HG02642 (cell line): ENCODE measurements at regions not wholly inside any gene's neighbourhood (a gene's known extent, or its start where the extent isn't known, plus 50 kb on each side); places are given as distances from the start of the nearest gene placed in this dataset.
"Not testable (repeated sequence)": the region's sequence is repeated elsewhere in the genome, so short reads cannot be mapped to it uniquely, and the experiment has no call there.

Source experiments
- ATAC-seq: cut with Tn5 transposase; IDR thresholded peaks from one replicate; pipeline ENCODE4 v1.9.1; 2021; ENCODE audit warnings: mild to moderate bottlenecking; ENCODE audit not compliant: unreplicated experiment, poor library complexity

- ATAC-seq, result no peak
These were observed 87.3 kb downstream of the ARL4C start for GRCh38 chr2:234409590-234409989.

DNA sequence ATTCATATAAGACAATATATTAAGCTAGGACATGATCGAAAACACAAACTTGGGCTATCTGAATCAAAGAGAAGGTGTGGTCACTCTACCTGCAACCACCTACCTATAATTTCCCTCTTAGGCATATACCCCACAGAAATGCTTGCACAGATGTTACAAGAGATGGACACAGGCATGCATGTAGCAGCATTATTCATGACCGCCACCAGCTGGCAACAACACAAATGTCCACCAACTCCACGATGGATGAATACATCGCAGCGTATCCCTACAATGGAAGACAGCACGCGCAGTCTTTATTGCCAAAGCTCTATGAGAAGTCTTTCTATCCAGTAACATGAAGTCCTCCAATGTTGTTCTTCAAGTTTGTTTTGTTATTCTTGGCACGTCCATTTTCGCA lies 90.8 kb downstream of the ARL4C start:
- ATAC-seq, result no peak

DNA sequence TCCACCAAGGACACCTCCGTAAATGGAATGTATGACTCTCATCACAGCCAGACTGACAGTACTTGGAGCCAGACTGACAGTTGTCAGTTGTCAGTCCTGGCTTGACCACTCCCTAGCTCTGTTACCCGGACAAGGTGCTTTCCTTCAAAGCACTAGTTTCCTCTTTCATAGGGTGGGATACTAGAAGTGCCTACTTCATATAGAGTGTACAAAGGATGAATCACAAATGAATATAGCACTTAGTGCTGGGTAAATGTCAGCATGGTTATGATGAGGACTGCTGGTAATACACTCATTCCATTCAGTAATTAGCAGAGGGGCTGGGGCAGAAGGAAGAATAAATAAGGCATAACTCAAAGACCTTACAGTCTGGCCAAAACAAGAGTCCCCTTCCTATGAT lies 91.4 kb downstream of the ARL4C start:
- ATAC-seq, result no peak

DNA sequence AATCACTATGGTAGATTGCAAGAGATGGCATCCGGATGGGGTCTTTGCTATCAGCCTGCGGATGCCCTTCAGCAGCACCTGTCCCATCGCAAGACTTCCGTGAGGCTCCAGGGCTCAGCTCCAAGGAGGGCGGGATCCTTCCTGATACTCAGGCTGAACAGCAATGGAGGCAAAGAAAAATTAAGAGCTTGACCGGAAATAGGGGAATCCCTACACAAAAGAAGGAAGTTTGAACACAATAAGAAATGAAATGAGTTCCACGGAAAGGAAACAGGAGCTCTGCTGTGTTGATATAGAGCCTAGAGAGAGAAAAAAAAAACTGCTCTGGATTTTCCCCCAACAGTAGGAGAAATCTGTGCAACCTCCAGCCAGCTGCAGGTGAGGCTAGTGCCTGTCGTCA lies 91.9 kb downstream of the ARL4C start:
- ATAC-seq, result no peak

DNA sequence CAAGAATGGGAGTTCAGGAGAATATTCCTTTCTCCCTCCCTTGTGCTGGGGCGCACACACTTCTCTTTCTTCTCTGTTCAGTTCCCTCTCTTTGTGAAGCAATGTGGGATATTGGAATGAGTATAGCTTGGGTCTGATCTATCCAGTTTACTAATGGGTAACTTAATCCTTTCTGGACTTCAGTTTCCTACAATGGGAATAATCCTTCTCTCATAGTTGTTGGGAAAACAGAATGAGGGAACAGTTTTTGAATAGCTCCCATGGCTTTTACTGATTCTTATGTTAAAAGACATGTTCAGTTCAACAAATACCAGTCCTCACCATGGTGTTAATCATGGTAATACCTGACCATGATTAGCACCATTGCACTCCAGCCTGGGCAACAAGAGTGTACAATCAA lies 93.1 kb downstream of the ARL4C start:
- no peak for ATAC-seq

DNA sequence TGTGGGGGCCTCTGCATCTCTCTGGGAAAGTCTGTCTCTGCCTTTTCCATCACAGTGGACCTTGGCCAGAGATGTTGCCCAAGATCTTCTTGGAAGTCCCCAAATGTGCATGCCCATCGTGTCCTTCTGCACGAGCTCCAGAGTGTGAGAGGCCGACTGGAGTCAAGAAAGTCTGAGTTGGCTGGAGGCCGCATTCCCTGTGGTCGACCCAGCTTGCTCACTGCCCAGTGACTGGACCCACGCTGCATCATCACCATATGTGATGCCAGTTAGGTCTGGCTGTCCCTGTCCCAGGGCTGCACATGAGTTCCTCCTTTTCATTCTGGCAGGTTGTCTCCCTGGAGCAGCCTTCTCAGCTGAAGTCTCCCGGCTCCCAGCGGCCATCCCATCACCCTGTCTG lies 93.8 kb downstream of the ARL4C start:
- no peak for ATAC-seq

DNA sequence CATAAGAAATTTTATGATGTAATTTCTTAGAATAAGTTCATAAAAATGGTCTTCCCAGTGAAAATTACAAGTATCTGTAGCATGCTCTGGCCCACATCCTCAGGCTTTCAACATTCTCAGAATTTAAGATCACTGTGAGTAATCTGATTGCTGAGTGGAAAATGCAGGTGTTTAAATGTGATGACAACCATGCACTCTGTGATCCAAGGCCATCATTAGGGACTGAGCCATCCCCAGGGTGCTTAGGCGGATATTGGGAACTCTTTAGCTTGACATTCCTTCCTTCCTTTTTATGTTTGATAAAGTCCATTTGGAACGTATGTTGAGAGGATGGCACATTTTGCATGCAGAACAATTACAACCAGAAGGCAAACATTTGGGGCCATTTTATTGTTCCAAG lies 95.5 kb downstream of the ARL4C start:
- ATAC-seq, result no peak

DNA sequence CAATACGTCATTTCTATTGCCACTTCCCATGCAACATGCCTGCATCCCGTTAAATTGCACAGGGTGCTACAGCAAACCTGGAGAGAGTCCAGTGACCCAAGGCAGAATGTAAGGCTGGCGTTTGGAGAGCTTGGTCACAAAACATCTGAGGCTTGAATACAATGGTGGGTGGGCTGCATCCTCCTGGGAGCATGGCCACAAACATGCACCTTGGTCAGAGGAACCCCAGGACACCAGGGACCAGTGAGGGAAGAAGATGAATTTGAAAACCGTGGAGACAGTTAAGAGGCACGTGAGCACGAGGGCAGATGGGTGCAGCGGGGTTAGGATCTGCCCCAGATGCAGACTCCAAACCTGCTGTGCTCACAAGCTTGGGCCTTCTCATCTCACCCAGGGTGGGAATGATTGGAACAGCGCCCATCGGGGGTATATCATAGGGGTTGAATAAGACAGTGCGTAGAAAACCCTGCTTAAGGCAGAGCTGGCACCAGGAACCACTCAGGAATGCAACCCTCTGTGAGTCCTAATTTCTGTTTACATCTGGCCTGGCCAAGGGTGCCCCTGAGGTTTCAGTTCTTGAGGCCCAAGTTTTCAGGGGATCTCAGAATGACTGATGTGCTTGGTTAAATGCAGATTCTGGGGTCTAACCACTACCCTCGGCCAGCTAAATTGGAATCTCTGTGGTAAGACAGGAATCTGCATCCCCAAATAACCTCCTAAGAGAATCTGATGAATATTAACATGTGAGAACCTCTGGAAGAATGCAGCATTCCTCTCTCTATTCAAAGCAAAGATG lies 97.2 kb downstream of the ARL4C start:
- ATAC-seq, result no peak

GRCh38 chr2:234398531-234398930 lies 98.3 kb downstream of the ARL4C start:
- ATAC-seq, result no peak

DNA sequence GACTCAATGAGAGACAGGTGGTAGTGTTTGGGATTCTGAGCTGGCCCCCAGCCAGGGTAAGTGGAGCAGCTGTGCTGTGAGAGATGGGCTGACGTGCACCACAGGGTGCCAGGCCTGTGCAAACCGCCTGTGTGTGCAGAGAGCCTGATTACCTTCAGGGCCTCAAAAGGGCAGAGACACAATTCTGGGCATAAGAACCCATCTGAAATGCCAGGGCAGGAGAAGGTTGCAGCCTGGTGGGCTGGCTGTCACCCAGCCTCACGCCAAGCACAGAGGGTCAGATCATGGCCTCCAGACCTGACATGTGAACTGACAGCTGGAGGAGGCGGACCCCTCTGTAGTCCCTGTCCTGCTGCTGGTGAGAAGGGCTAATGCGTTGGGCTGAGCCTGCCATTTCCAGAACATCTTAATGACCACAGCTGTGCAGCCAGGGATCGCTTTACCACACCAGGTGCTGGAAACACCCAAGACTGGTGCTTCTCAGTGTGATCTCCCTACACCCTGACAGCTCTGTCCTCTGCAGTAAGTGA lies 100.9 kb downstream of the ARL4C start:
- no peak for ATAC-seq

DNA sequence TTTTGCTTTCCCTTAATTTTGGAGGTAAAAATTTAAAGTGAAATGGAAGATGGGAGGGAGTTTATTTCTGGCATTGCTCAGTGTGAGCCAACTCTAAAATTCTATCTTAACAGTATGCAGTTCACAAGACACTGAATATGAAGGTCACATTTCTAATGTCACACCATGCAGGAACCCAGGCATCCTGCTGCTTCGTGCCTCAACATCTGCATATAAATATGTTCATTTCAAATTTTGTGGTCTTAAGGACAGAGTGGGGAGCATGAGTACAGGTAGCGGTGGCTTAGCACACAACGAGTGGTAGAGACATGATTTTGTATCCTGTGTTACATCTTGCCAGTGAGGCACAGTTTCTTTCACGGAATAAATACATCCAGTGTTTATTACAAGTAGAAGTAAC lies 102.4 kb downstream of the ARL4C start:
- no peak for ATAC-seq

DNA sequence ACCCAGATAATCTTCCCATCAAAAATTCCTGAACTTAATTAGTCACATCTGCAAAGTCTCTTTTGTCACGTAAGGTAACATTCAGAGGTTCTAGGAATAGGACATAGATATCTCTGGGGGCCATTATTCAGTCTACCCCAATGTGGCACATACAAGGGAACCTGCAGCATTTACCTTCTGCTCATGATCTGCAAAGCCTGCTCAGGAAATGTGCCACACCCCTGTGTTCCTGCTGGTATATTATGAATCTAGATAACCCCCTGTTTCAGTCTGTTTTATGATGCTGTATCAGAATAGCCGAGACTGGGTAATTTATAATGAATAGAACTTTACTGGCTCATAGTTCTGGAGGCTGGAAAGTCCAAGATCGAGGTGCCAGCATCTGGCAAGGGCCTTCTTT lies 103.5 kb downstream of the ARL4C start:
- ATAC-seq, result no peak

DNA sequence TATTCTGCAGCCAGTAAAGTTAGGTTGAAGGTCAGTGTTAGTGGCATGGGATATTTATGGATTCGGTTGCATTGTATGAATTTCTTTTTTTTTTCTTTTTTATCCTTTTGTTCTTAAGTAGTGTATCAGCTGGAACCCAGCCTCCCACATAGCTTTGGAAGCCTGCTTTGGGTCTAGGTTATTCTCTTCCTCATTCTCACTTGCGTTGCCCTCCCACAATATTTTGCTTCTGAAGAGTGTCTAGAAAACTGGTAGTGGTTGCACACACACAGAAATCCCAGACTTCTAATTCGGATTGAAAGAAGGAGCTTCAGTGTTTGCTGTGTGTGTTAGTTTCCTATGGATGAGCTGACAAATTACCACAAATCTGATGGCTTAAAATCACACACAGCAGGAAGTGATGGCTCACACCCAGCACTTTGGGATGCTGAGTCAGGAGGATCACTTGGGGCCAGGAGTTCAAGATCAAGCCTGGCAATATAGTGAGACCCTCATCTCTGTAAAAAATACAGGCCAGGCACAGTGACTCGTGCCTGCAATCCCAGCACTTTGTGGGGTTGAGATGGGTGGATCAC lies 104.8 kb downstream of the ARL4C start:
- no peak for ATAC-seq

DNA sequence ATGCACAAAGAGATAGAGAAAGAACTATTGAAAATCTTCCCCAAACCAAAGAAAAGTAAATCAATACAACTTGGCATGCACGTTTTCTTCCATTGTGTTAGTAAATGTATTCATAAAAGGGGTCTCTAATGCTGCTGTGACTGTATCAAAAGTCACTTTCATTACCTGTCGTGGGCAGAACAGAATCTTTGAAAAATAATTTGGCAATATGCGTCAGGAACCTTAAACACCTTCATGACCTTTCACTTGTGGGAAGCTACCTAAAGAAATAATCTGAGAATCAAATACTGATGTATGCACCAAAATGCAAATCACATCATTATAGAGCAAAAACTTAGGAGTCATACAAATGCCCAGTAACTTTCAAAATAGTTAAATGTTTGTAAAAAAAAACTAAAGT lies 105.3 kb downstream of the ARL4C start:
- no peak for ATAC-seq

GRCh38 chr2:234389661-234390060 lies 107.2 kb downstream of the ARL4C start:
- not testable (repeated sequence) for ATAC-seq

GRCh38 chr2:234388591-234388990 lies 108.3 kb downstream of the ARL4C start:
- no peak for ATAC-seq

DNA sequence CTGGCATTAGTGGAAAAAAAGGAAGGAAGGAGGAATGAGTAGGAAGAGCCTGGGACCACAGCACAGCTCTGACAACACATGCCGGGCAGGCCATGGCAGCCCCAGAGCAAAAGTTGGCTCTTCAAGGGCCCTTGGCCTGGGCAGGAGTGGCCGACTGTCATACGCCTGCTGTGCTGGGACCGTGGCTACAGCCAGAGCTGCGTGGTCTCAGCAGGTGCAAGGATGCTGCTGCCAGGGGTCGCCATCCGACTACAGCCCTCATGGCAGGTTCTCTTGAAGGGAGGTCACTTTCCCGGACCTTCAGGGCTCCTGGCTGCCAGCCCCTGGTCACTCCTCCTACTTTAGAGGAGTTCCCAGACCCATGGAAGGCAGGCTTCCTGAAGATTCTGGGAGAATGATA lies 109.9 kb downstream of the ARL4C start:
- ATAC-seq, result no peak

DNA sequence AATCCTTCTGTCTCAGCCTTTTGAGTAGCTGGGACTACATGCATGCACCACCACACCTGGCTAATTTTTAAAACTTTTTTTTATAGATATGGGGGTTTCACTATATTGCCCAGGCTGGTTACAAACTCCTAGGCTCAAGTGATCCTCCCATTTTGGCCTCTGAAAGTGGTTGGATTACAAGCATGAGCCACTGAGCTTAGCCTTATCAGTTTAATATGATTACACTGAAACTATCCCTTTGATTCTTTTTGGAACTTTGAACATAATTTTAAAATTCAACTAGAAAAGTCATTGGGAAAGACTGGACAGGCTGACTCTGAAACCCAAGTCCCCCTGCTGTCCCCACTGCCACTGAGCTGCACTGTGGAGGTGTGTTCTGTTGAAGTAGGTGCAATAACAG lies 114.8 kb downstream of the ARL4C start:
- ATAC-seq, result no peak

GRCh38 chr2:234378958-234379357 lies 117.9 kb downstream of the ARL4C start:
- not testable (repeated sequence) for ATAC-seq

GRCh38 chr2:234378440-234378839 lies 118.4 kb downstream of the ARL4C start:
- no peak for ATAC-seq

DNA sequence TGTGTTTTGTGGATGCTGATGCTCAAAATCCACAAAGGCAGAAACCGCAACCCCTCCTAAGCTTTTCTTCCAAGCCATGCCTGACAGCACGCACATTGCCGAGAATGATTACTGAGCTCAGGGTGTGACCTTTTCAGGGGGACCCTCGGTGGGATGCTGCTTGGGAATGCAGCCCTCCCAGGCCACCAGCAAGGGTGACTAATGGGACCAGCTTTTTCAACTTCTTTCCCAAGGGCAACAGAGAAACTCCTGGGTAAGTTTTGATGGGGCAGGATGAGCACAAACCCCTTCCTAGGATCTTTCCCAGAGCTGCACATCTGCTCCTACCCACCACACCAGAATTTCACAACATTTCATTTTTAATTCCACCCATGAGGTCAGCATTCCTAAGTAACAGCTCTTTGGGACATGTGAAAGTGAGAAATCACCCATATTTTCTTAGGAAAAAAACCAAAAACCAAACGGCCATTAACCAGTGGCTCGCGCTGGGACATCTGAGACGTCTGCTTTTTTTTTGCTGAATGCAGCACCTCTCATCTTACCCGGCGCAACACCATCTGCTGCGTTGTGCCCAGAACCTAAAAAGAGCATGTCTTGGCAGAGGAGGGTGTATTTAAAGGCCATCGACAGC lies 119.0 kb downstream of the ARL4C start:
- ATAC-seq, result no peak

DNA sequence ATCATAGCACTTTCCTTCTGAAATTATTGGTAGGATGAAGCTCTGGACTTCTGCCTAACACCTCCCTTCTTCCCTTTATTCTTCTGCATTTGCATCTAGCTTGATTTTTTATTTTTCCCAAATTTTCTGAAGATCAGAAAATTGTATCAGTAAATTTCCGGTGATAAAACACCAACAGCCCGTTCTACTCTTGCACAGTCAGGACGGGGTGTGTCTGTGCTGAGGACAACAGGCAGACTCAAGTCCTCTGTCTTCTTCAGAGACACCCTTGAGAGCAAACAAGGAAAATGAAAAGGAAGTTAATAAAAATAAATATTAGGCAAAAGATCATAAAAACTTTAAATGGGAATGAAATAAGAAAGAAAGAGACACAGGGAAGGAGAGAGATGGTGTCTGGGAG lies 120.7 kb downstream of the ARL4C start:
- no peak for ATAC-seq
